HepG2 (cell line): ENCODE measurements at regions not wholly inside any gene's neighbourhood (a gene's known extent, or its start where the extent isn't known, plus 50 kb on each side); places are given as distances from the start of the nearest gene placed in this dataset.

Source experiments
- ATAC-seq: fragments of 200-7000 bp; cut with Tn5 transposase; 3 replicates; pipeline ENCODE4 v1.9.1; 2020; ENCODE audit warnings: mild to moderate bottlenecking, moderate library complexity
- BruUV-seq: library from RNA; stranded (reverse); fragments of 400-500 nt; replicated peaks from 2 replicates; lab custom pipeline; 2021; lab: Mats Ljungman, UMichigan
- CTCF ChIA-PET: fragments of 300-600 bp; formaldehyde crosslinking; extraction: SDS; loops from one replicate; lab custom pipeline; 2021; ENCODE audit warnings: low total read pairs, inconsistent platforms, low intra/inter-chr PET ratio; lab: Yijun Ruan, JAX
- POLR2A ChIA-PET: fragments of 350-600 bp; sonication (Branson Sonifier 250); formaldehyde crosslinking; loops from one replicate; lab custom pipeline; 2020; ENCODE audit warnings: antibody characterized with exemption, inconsistent platforms; lab: Yijun Ruan, JAX
- DNase-seq: peaks from one replicate; pipeline ENCODE4 v3.0.0-alpha.2; 2015; ENCODE audit warnings: low spot score
- FAIRE-seq: peaks from 3 replicates; lab custom pipeline; 2011; peaks lifted over from hg19 to GRCh38; lab: Jason Lieb, UNC
- H2AFZ ChIP-seq: one replicate; pipeline ENCODE4 v1.6.1; 2011; ENCODE audit warnings: low read length, inconsistent platforms
- H3K27ac ChIP-seq: fragments of 300-600 bp; 3 replicates; pipeline ENCODE4 v1.8.0; 2011; ENCODE audit warnings: mixed run types, mild to moderate bottlenecking, mixed read lengths, low read length, inconsistent platforms; ENCODE audit not compliant: insufficient read depth; ENCODE audit errors: extremely low read length
- H3K27me3 ChIP-seq, 2 experiments: fragments of 200-600 bp in 1 of 2; 2 replicates in 1 of 2; 3 replicates in 1 of 2; pipeline versions ENCODE4 v1.6.0 to v1.8.0; 2011; ENCODE audit warnings: low read length in 2 of 2, mild to moderate bottlenecking in 2 of 2, moderate library complexity in 2 of 2, inconsistent platforms in 1 of 2; ENCODE audit not compliant: insufficient read depth in 2 of 2, control insufficient read depth in 1 of 2
- H3K36me3 ChIP-seq, 2 experiments: fragments of 200-600 bp in 1 of 2; replicated peaks in 1 of 2; 2 replicates in 1 of 2; 3 replicates in 1 of 2; pipeline versions ENCODE4 v1.5.1 to v1.8.0; 2011; ENCODE audit warnings: low read length in 2 of 2, inconsistent platforms in 1 of 2; ENCODE audit not compliant: insufficient read depth in 2 of 2, control insufficient read depth in 1 of 2
- H3K4me1 ChIP-seq: 2 replicates; pipeline ENCODE4 v1.5.1; 2012; ENCODE audit warnings: low read length, inconsistent platforms; ENCODE audit not compliant: insufficient read depth
- H3K4me2 ChIP-seq: 2 replicates; pipeline ENCODE4 v1.6.0; 2011; ENCODE audit warnings: low read depth, low read length, inconsistent platforms
- H3K4me3 ChIP-seq, 3 experiments: fragments of 200-600 bp in 1 of 3; sonication (generic), shearing (Covaris generic) in 1 of 3; replicated peaks in 1 of 3; 2 replicates each; pipeline ENCODE4 v1.5.1; 2011 to 2016; ENCODE audit warnings: low read length in 3 of 3, inconsistent platforms in 2 of 3, low read depth in 2 of 3, mild to moderate bottlenecking in 2 of 3, control low read depth in 1 of 3, mixed read lengths in 1 of 3; ENCODE audit not compliant: insufficient read depth in 1 of 3
- H3K79me2 ChIP-seq: one replicate; pipeline ENCODE4 v1.6.1; 2011; ENCODE audit warnings: low read length, inconsistent platforms; ENCODE audit not compliant: insufficient read depth
- H3K9ac ChIP-seq: 2 replicates; pipeline ENCODE4 v1.6.0; 2011; ENCODE audit warnings: mild to moderate bottlenecking, low read depth, low read length, inconsistent platforms; ENCODE audit not compliant: insufficient read depth
- H3K9me3 ChIP-seq: 2 replicates; pipeline ENCODE4 v1.5.1; 2012; ENCODE audit warnings: mild to moderate bottlenecking, low read length
- H4K20me1 ChIP-seq: 2 replicates; pipeline ENCODE4 v1.6.0; 2011; ENCODE audit warnings: inconsistent platforms, mild to moderate bottlenecking, low read length, moderate library complexity; ENCODE audit not compliant: insufficient read depth
- CBX2 ChIP-seq, 2 experiments: fragments of 200-600 bp in 1 of 2; sonication (generic); formaldehyde crosslinking in 1 of 2; IDR thresholded peaks; 2 replicates each; pipeline versions ENCODE4 v1.7.0 to v1.8.1; 2018 to 2022; ENCODE audit warnings: low read depth in 2 of 2, low read length in 1 of 2, mild to moderate bottlenecking in 1 of 2, missing genetic modification reagents in 1 of 2
- FOXC1 ChIP-seq: sonication (generic); formaldehyde crosslinking; IDR thresholded peaks from 2 replicates; pipeline ENCODE4 v1.8.0; 2022; ENCODE audit warnings: mild to moderate bottlenecking, missing genetic modification reagents, borderline replicate concordance
- KIAA2018 ChIP-seq: sonication (generic); formaldehyde crosslinking; IDR thresholded peaks from 2 replicates; pipeline ENCODE4 v1.5.0; 2020; ENCODE audit warnings: mild to moderate bottlenecking, missing genetic modification reagents, borderline replicate concordance
- KLF16 ChIP-seq, 2 experiments: sonication (generic) in 1 of 2; formaldehyde crosslinking in 1 of 2; IDR thresholded peaks; 2 replicates each; pipeline versions ENCODE4 v1.6.1 to v1.8.0; 2016 to 2023; ENCODE audit warnings: missing genetic modification reagents in 2 of 2, missing compliant biosample characterization in 1 of 2
- ZNF768 ChIP-seq: sonication (generic); formaldehyde crosslinking; IDR thresholded peaks from 2 replicates; pipeline ENCODE4 v1.4.0; 2020; ENCODE audit warnings: missing genetic modification reagents
- ZSCAN9 ChIP-seq: IDR thresholded peaks from 2 replicates; pipeline ENCODE4 v1.6.1; 2016; ENCODE audit warnings: borderline replicate concordance
- WGBS: methylation state at CpG from one replicate; pipeline ENCODE4 v1.1.6; 2017; ENCODE audit warnings: low lambda C conversion rate; 5-methylcytosine and 5-hydroxymethylcytosine counted together
- in situ Hi-C: cut with HindIII; loops from 2 replicates; pipeline ENCODE4 v1.10.0; 2017; ENCODE audit warnings: low pct_unique_long_range_greater_than_20kb; ENCODE audit not compliant: extremely low pct_ligation_motif_present
- intact Hi-C: fragments of 100-400 bp; cut with micrococcal nuclease; formaldehyde crosslinking; loops from one replicate; pipeline ENCODE4 v1.10.0; 2022; ENCODE audit not compliant: unreplicated experiment

GRCh38 chr16:86429663-86430062 is 80.7 kb upstream of the FOXF1 start:
- peaks cover 20 to 91% of the 10 kb centered on the region in 2 experiments for H3K27me3 ChIP-seq
- no peaks in the 10 kb centered on the region for H3K9me3 ChIP-seq
- POLR2A ChIA-PET: no interaction called here

More at GRCh38 chr16:86429663-86430062, 80.7 kb upstream of the FOXF1 start:
- H3K4me1 ChIP-seq: no peaks in the 10 kb centered on the region
- no peak overlapping the region for H3K27ac ChIP-seq
- H2AFZ ChIP-seq: no peak overlapping the region
- intact Hi-C loops: no loop called here
- H3K4me2 ChIP-seq: no peak overlapping the region
- no TSS peak for BruUV-seq
- WGBS: 18% methylated on average over 13 of the region's 13 CpGs
- no peaks in the 10 kb centered on the region for H3K79me2 ChIP-seq
- H3K36me3 ChIP-seq: no peaks in the 10 kb centered on the region
- in situ Hi-C loops: no loop called here
- FAIRE-seq: no peak
- H4K20me1 ChIP-seq: no peaks in the 10 kb centered on the region
- TF ChIP-seq ZSCAN9 (CRISPR knock-in tag) (no peak), KIAA2018 (no peak), CBX2 (IDR thresholded peaks at IDR 0.05; ENCODE audit: low read depth, low read length) (no peak), CBX2 (CRISPR knock-in tag; IDR thresholded peaks at IDR 0.05; ENCODE audit: low read depth) (no peak), KLF16 (CRISPR knock-in tag; IDR thresholded peaks at IDR 0.05) (no peak), FOXC1 (no peak), ZNF768 (CRISPR knock-in tag) (no peak)
- TF ChIP-seq, all 625 proteins: peak for 0
- DNase-seq (no peak), ATAC-seq (no peak)
- no peak overlapping the region for H3K9ac ChIP-seq
- CTCF ChIA-PET: no interaction called here
- H3K4me3 ChIP-seq: no peak overlapping the region
